Stimulated activated CD4-positive, alpha-beta T cell treated with anti-CD3 and anti-CD28 coated beads, Interleukin-4, amount 100 ng/mL, for 48 hours (primary cell): ENCODE measurements at regions not wholly inside any gene's neighbourhood (a gene's known extent, or its start where the extent isn't known, plus 50 kb on each side); places are given as distances from the start of the nearest gene placed in this dataset.

Experiments
- DNase-seq, 2 donors: peaks; one replicate each; pipeline ENCODE4 v3.0.0-alpha.2; 2020; ENCODE audit warnings: low read depth in 2 of 2

DNA sequence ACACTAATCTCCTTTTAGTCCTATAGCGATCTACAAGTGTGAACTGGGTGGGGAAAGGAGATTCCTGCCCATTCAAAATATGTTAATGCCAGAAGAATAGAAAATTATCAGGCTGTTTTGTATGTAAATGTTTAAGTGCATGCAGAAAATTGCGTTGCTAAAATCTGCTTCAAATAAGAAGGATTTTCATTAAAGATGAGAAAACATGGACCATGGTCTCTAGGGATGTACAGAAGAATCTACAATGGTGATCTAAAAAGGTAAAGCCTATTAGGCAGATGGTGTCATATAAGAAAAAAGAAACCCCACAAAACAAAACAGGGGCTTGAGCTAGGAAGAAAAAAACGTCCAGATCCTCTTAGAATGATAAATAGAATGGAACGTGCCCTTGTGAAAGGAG, 287.5 kb upstream of the ROBO1 start:
- no peak for DNase-seq

DNA sequence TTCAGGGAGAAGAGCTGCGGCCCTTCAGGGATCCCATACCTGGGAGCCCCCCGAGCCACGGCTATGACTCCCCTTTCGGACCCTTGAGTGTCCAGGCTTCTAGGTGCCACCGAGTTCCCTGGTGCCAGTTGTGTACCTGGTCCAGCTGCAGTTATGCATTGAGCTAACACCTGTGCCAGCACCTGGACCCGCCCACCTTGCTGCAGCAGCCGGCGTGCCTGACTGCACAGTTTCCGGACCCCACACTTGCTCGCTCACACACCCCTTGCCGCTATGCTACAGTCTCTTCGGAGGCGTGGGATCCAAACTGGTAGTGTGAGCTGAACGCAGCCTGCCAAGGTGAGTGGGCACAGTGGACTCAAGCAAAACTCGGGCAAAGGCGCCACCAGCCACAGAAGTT, 284.5 kb upstream of the ROBO1 start:
- DNase-seq, result no peak

DNA sequence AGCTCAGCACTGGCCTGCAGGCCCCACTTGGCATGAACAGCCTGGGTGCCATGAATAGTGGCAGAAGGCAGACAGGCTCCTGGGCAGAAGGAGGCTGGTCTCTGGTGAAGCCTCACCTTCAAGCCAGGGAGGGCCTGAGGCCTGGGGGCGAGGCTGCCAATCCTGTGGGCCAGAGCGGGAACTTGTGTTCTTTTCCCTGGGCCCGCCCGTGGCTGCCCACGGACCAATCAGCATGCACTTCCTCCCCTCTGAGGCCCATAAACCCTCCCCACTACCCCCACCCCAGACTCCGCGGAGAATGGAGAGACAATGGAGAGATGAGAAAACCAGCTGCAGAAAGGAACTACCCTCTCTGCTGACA, 283.8 kb upstream of the ROBO1 start:
- DNase-seq, result no peak

DNA sequence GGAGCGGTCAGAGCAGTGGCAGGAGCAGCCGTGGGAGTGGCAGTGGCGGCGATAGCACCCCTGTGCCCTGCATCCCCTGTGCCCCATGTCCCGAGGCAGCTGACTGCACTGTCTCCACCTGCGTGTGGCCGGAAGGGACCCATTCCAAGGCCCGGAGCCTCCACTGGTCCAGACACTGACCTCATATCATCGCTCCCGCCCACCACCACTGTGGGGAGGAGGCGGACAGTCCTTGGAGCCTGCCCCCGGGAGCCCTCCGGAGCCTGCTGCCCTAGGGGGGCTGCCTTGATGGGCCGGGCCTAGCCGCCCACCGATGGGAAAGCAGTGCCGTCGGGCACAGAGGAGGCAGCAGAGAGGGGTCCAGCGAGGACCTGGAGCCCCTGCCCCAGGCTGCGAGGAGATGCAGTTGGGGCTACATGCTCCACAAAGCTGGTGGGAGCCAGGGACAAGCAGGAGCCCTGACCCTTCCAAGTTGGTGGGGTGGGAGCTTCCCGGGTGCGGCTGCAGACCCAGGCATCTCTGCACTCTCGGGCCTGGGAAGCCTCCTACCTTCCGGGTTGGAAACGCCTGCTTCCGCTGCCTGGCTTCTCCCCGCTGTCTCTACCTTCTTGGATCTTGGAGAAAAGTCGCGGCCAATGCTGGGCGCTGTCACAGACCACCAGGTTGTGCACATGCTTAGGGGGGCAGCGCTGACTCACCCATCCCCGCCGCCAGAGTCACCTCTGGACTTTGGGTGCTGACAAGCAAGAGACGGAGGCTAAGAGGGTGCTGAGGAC, 283.2 kb upstream of the ROBO1 start:
- no peak for DNase-seq

DNA sequence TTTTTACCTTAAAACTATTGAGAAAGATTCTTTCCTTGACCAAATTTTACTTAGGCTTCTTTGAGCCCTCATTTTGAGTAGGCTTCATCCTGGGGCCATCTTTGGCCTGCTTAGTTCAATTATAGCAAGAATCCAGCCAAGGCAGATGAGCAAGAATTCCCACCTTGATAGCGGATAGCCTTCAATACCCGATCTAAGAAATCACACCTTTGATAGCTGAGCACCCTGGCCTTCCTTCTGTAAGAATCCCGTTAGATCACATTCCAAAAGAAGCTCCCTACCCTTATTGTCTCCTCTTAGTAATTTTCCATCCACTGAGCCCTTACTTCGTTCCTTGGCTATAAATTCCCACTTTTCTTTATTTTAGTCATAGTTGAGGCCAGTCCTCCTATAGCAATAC, 275.4 kb upstream of the ROBO1 start:
- no peak for DNase-seq

DNA sequence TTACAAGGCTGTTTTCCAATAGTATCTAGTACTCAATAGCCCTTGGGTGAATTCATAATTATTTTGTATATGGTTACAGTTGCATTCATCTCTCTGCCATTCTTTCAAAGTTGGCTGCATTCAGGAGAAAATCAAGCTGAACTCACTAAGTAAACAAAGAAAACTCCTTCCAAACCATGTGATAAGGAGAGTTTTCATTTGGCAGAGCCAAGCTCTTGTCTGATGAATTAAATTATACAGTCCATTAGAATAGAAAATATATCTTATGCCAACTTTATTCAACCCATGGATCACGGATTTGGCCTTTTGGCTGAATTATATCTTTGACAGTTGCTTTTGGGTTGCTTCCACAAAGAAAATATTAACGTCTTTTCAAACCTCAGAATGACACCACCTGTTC, 272.3 kb upstream of the ROBO1 start:
- no peak for DNase-seq

DNA sequence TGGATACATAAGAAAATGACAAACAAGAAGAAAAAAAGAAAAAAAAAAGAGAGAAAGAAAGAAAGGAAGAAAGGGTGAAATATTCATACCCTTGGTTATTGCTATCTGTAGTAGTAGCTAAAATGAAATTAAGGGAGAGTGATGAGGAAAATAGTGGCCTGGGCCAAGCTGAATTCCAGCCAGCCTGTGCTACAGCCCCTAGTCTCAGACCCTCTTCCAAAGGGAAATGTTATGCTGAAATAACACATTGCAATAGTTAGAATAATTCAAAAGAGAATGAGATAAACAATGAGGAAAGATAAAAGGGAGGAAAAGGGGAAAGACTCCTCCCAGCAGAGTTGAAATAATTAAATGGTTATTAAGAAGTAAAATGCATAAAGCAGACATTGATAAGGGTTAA, 268.4 kb upstream of the ROBO1 start:
- no peak for DNase-seq

DNA sequence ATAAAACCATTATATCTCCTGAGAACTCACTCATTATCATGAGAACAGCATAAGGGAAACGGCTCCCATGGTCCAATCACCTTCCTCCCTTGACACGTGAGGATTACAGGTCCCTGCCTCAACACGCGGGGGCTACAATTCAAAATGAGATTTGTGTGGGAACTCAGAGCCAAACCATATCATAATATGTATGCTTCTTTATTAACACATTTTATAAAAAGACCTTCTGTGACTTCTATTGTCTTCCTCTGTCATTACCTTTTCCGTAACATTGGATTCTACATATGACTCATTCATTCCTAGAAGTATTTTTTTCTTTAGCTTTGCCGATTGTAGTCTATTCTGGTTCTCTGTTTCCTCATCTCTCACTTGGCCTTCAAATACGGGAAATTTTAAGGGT, 267.2 kb upstream of the ROBO1 start:
- DNase-seq, result no peak

DNA sequence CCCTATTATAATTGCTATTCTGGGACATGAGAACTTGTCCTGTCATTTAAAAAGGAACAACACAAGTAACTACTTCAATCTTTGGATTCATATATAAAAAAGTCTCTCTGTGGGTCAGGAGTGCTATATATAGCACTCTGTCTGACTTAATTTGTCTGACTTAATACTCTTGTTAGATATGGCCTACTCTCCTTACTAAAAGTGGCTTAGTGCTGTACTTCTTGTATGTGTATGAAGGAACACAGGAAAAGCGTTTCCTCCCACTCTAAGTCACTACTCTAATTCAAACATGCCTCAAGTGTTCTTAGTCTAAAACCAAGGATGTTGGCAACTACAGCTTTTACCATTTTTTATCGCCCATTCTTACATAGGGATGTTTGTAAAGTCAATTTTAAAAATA, 255.2 kb upstream of the ROBO1 start:
- no peak for DNase-seq

DNA sequence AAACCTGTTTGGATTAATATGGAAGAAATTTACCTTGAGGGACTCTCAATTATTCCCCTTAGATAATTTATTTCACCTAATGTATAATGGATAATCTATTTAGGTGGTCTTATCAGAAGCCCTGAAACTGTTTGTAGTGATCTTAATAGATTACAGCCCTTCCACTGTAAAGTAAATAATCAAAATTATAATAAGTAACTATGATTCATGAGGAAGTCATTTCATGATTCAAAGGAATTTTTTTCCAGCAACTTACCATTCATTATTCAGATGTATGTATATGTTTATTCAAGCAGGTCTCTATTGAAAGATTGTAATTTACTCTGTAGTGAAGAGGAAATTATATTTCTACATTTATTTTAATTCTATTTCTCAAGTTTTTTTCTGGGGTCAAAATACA, 250.6 kb upstream of the ROBO1 start:
- DNase-seq, result no peak

DNA sequence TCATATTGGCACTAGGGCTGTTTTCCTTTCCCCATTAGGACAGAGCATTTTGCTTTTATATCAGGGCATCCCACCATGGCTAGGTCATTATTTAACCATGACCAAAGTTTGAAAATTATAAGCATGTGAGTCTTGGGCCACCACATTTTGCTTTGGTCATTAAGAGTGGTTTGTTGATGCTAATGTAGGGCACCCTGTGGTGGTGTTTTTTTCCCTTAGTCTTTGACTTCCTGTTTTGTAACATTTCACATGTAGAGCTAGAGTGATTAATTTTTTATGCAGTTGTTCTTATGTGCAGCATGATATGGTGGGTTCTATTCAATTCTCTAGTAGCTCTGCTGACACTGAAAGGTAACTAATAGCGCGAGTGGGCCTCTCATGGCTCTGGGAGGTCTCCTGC, 249.6 kb upstream of the ROBO1 start:
- no peak for DNase-seq

DNA sequence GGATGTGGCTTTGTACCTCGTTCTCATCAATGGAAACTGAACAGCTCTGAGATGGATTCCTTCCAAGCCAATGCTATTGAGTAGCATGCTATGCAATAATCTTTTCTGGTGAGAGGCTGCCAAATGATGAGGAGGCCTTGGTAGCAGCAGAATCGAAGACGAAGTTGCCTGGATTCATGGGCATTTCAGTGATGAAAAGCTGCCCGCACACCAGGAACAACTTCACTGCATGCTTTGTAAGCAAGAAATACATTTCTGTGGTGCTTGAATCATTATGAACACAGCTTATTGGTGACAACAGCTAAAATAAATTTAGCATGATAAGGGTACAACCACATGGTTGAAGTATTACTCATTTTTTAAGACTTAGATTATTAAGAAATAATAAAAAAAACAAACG, 246.8 kb upstream of the ROBO1 start:
- no peak for DNase-seq

DNA sequence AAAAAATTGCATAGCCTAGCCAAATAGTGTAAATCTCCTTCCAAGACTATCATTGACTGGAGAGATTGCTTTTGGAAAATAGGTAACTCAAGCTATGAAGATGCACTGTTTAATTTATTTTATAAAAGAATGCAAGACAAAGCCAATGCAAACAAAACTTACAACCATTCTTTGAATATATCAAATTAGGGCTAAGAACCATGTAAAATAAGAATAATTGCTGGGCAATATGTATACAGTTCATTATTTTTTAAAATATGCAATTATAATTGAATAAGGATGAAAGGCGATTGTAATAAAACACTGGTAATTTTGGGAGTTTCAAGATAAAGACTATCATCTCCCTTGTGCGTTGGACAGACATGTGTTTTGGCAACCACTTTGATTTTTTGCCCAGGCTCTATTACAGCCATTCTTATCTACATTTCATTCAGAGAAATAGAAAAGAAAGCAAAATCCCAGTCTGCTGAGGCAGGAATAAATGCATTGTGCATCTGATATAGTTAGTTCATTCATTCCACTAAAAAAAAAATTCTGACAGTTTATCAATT, 242.3 kb upstream of the ROBO1 start:
- DNase-seq, result no peak

DNA sequence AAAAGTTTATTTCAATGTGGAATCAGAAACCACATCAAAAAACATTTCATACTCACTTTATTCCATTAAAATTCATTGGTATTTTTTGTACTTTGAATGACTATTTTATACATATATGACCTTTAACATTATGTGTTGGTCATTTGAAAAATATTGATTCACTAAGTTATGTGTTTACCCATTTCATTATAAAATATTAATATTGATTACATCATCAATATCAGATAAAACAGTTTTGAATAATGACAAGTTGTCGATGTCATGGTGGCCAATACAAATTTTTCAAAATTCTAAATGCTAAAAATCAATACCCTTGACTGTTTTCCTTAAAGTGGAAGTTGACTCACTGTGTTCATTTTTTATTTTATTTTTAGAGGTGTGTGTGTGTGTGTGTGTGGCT, 239.7 kb upstream of the ROBO1 start:
- DNase-seq, result no peak

DNA sequence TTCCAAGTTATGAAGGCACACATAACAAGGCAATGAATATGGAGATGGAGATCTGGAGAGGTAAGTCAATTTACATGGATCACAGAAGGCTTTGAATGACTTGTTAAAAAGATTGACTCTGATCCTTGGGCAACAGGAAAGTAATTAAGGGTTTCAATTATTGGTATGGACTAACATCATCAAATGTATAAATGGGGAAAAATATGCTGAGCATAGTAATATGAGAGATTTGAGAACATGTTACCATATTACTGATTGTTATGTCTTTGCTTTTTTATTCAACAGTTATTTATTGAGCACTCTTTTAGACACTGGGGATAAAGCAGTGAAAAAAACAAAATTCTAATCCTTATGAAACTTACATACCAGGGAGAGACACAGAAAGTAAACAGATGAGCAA, 238.5 kb upstream of the ROBO1 start:
- DNase-seq, result no peak

DNA sequence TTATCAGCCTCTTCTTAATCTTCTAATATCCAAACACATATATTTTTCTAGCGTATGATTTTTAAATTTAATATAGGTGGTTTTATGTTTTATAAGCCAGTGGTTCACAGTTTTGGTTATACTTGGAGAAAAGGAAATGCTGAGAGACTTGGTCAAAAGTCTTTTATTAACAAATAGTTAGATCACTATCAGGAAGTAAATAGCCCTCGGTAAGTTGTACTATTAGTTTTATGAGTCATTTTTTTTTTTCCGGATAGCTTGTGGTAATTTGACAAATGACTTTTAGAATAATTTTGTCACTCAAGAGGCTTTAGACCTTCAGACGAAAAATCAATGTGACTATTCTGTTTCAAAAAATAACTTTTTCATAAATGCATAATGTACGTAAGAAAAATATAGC, 232.2 kb upstream of the ROBO1 start:
- no peak for DNase-seq

DNA sequence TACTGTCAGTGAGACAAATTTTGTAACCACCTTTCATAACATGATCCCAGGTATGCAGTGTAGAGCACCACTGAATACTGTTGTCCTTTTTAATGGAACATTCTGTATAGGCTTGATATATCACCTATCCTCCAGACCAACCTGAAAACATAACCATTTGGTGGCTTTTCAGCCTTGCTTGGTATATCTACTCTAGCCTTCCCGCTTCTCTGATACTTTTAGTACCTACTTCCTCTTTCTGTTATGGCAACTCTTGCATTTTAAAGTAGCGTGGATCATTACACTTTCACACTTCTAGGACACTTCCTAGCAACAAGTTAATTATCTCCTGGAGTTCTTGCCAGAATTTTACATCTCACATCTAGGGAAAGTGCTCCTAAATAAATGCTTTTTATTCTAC, 226.6 kb upstream of the ROBO1 start:
- no peak for DNase-seq

DNA sequence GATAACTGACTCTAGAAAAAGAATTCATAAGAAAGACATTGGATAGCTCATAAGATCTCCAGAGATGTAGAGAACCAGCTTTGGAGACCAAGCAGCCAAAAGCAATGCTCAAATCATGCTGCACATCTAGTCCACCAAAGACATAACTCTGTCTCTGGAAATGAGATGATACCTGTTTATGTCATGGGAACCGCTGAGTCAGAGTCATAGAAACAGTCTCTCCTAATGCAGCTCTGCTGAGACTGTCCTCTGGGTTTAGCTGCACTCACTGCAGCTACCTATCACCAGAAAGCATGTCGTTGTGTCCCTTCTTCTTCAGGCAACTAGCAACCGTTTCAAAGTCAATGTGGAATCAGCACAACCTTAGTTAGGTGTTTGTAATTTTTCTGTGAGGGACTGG, 218.5 kb upstream of the ROBO1 start:
- DNase-seq, result no peak

DNA sequence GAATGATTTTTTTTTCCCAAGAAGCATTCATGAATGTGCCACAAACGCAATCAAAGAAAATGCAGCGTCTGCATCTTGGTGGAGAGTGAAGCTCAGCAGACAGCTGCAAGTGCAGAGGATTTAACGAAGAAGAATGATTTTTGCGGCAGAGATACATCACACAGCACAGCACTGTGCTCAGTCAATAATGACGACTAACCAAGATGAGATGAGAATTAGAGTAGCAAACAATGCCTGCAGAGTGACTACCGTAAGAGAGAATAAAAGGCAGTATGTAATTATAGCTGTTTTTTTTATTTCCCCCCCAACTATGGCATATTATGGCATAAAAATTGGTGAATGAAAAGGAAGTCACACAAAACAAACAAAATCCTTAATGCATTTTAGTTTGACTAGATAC, 218.0 kb upstream of the ROBO1 start:
- DNase-seq, result no peak

DNA sequence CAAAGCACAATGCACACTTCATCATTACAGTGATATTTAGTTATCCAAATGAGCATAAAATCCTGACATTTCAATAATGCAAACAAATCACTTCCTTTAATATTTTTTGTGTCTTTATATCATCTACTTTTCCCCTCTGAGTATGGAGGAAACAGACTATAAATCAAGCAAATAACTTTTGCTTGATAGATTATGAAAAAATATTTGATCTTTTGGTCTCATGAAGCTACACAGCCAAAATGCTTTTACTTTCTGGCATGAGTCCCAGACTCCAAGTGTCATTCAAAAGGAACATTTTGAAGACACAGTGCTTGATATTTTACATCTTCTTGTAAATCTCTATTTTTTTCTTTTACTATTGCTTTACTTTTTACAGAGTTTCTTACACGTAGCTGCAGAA, 215.3 kb upstream of the ROBO1 start:
- DNase-seq, result no peak

DNA sequence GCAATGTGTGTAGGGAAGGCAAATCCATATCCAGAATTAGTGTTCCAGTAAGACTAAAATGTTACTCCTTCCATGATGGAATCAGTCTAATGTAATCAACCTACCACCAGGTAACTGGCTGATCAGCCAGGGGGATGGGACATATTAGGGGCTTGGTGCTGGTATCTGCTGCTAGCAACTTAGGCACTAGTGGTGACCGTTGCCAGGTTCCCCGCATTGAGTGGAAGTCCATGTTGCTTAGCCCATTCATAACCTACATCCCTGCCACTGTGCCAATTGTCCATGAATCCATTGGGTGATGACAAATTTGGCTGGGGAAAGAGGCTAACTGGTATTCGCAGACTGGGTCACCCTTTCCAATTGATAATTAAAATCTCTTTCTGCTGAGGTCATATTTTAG, 212.2 kb upstream of the ROBO1 start:
- DNase-seq, result no peak

DNA sequence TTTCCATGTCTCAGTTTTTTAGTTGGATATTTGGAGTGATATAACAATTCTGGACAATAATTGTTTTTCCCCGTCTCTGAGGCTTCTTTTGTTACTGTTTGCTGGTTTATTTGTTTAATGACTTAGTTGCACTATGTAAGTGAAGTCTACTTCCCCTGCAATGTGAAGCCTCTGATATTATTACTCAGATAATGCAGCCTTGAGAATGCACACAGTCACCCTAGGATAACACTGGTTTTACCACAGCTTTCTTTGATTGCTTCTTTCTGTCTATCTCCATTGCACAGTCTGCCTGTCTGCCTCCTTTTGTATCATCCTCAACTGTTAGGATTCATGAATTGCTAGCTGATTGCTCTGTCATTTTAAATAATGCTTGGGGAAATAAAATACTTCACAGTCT, 208.7 kb upstream of the ROBO1 start:
- DNase-seq, result no peak

DNA sequence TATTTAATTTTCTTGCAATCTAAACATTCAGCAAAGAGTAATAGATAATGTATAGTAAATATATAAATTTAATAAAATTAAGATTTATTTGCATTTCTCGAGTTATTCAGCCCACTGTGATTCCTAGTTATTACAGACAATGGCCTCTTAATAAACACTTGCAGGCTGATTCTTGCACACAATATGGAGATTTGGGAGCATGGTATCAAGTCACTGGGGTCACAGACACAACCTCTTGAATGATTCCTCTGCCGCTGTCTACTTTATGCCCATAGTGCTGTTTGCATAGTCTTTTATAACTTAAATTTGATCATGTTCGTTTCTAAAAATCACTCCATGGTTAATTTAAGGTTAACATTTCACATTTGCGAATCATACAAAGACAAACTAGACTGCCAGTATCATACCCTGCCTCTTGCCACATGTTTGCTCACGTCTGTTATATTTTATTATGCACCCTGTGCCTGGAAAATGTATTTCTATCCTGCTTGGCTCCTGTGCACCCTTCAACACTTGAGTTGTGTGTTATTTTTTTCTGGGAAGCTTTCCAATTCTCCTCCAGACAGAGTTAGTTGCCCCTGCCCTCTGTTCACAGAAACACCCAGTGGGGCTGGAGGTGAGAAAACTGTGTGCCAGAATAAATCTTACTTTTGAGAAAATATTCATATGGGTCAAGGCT, 206.3 kb upstream of the ROBO1 start:
- DNase-seq, result no peak

DNA sequence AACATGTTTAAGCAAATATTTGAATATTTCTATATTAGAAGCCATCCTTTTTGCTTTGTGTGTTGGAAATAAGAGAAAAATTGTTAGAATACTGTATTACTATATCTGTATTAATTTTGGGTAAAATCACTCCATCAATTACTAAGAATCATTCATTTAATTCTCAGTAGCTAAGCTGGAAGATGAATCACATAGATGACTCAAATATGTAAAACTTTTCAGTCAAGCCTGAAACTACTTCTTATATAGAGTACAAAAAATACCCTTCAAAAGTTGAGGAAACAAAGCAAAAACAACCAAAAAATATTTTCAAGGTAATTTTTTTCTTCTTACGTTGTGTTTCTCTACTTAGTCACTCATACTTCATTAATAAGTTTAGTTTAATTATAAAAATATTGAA, 205.7 kb upstream of the ROBO1 start:
- DNase-seq, result no peak
